Choroid plexus epithelial cell (primary cell): ENCODE measurements at regions not wholly inside any gene's neighbourhood (a gene's known extent, or its start where the extent isn't known, plus 50 kb on each side); places are given as distances from the start of the nearest gene placed in this dataset.

Source experiments
- DNase-seq: peaks from one replicate; pipeline ENCODE4 v3.0.0-alpha.2; 2010; ENCODE audit warnings: low read depth
- H3K4me3 ChIP-seq: 2 replicates; pipeline ENCODE4 v1.5.1; 2011; ENCODE audit warnings: low read depth, mild to moderate bottlenecking, control low read depth, low read length, moderate library complexity
- TF ChIP-seq, protein P1 (sequence below): conservative IDR thresholded peaks from 2 replicates; pipeline ENCODE4 v1.5.1; 2011; ENCODE audit warnings: low read depth, mild to moderate bottlenecking, control low read depth, inconsistent platforms, low read length, moderate library complexity

DNA sequence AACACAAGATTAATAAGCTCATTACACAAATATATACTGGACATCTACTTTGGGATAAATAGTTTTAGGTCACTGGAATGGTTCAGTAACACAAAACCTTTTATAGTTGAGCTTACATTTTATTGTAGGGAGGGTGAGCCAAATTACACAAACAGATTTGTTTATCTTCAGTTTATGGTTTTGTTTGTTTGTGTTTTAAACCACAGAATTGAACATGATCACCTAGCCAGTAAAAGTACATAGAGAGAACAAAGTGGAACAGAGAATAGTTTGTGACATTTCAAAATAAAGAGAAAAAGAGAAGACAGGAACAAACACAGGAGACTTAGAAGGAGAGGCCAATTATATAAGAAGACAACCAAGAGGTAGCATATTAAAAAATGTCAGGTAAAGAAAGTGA, 1930.2 kb upstream of the PCDH20 start:
- no peak for DNase-seq
- H3K4me3 ChIP-seq, result no peak overlapping the region
- TF ChIP-seq, protein P1, sequence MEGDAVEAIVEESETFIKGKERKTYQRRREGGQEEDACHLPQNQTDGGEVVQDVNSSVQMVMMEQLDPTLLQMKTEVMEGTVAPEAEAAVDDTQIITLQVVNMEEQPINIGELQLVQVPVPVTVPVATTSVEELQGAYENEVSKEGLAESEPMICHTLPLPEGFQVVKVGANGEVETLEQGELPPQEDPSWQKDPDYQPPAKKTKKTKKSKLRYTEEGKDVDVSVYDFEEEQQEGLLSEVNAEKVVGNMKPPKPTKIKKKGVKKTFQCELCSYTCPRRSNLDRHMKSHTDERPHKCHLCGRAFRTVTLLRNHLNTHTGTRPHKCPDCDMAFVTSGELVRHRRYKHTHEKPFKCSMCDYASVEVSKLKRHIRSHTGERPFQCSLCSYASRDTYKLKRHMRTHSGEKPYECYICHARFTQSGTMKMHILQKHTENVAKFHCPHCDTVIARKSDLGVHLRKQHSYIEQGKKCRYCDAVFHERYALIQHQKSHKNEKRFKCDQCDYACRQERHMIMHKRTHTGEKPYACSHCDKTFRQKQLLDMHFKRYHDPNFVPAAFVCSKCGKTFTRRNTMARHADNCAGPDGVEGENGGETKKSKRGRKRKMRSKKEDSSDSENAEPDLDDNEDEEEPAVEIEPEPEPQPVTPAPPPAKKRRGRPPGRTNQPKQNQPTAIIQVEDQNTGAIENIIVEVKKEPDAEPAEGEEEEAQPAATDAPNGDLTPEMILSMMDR, result no peak

DNA sequence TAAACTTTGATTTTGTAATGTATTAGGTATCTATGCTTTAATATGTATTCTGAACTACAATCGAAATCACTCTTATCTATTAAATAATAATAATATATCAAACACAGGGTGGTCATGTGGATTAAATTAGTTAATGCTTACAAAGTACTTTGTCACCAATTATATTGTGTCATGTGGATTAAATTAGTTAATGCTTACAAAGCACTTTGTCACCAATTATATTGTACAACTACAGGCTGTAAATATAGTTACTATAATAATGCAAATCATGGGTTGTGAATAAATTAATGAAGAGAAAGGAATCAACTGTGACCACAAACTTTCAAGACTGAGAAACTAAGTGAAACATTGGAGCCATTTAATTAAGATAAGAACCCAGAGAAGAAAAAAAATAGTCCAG, 1929.1 kb upstream of the PCDH20 start:
- TF ChIP-seq, protein P1, result no peak
- DNase-seq, result no peak
- no peak overlapping the region for H3K4me3 ChIP-seq

DNA sequence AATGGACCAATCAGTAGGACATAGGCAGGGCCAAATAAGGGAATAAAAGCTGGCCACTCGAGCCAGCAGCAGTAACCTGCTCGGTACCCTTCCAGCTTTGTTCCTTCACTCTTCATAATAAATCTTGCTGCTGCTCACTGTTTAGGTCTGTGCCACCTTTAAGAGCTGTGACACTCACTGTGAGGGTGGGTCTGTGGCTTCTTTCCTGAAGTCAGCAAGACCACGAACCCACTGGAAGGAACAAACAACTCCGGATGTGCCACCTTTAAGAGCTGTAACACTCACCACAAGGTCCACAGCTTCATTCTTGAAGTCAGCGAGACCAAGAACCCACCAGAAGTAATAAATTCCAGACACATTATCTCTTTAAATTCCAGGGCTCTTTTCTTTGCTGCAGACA, 1922.3 kb upstream of the PCDH20 start:
- DNase-seq, result no peak
- no peak overlapping the region for H3K4me3 ChIP-seq
- TF ChIP-seq, protein P1, result no peak

DNA sequence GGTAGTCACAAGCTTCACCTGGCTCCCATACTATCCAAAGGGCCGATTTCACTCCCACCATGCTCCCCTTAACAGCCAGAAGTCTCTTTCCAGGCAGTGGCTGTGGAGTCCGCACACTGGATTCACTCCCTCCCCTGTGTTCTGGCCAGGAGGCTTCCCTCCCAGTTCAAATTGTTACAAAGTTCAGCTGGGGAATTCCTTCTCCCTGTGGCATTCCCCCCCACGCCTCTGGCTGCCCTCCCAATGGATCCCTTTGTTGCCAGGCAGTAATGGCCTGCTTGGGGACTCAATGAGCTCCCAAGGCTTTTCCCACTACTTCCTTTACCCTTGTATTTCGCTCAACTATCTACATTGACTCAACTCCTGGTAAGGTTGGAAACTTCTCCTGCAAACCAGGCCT, 1921.4 kb upstream of the PCDH20 start:
- no peak for DNase-seq
- H3K4me3 ChIP-seq, result no peak overlapping the region
- TF ChIP-seq, protein P1, result no peak

DNA sequence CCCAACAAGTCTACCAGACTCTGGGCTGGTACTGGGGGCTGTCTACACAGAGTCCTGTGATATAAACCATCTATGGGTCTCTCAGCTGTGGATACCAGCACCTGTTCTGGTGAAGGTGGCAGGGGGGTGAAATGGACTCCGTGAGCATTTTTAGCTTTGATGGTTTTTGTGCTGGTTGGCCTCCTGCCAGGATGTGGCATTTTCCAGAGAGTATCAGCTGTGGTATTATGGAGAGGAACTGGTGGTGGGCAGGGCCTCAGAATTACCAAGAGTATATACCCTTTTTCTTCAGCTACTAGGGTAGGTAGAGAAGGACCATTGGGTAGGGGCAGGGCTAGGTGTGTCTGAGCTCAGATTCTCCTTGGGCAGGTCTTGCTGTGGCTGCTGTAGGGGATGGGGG, 1920.9 kb upstream of the PCDH20 start:
- TF ChIP-seq, protein P1, result no peak
- no peak for DNase-seq
- H3K4me3 ChIP-seq, result no peak overlapping the region

DNA sequence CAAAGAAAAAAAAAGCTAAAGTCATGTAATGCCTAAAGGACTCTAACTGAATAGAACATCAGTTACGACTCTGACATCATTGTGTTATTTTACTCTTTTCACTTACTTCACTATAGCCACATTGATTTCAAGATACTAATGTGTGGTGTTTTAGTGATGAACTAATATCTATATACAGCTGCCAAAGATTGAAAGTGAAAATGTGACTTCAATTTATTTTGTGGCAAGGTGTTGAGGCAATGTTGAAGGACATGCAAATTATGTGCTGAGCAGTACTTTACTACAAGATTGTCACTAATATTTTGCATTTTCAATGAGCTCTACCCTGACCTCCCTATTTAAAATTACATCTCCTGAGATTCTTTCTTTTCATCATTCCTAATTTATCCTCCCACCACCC, 1911.9 kb upstream of the PCDH20 start:
- TF ChIP-seq, protein P1, result no peak
- no peak for DNase-seq

DNA sequence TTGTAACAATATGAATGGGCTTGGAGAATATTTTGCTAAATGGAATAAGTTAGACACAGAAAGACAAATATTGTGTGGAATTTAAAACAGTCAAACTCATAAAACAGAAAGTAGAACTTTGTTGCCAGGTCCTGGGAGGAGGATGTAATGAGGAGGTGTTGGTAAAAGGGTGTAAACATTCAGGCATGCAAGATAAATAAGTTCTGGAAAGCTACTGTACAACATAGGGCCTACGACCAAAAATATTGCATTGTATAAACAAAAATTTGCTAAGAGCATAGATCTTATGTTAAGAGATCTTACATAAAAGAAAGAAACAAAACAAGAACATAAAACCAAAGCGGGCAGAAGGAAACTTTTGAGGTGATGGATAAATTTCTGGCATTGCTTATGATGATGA, 1907.8 kb upstream of the PCDH20 start:
- DNase-seq, result no peak
- H3K4me3 ChIP-seq, result no peak overlapping the region
- TF ChIP-seq, protein P1, result no peak

More for the DNA sequence above, 1911.9 kb upstream of the PCDH20 start:
- H3K4me3 ChIP-seq, result no peak overlapping the region
